ENCODE measurements at regions not wholly inside any gene's neighbourhood (a gene's known extent, or its start where the extent isn't known, plus 50 kb on each side); places are given as distances from the start of the nearest gene placed in this dataset.

DNA sequence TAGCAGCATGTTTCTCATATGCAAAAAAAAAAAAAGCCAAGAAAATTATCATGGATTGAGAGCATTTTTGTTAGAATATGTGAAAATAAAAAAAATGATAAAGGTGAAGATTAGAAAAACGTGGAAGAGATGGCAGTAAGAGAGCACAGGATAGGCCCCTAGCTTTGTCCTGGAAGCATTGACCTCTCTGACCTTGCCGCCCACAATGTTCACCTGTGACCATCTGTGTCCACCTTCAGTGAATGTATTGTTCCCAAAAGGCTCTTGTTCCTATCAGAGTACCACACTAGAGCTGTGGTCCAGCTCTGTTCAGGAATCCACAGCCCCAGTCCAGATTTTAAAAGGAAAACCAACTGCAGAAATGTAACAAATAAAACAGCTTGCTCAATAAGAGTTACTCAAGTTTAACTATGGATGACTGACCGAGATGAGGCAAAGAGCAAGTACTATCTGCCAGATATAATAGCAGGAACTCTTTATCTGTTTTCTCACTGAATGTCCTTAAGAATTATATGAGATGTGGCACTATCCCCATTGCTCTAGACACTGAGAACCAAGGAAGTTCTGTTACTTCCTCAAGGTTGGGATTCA is 287.7 kb upstream of the STXBP5 start:
- TF ChIP-seq CTCF (conservative IDR thresholded peaks at IDR 0.05) = no peak
- no peak for TF ChIP-seq EZH2 (IDR thresholded peaks at IDR 0.05; ENCODE audit: low read depth)
